Ishikawa (cell line): ENCODE measurements at regions not wholly inside any gene's neighbourhood (a gene's known extent, or its start where the extent isn't known, plus 50 kb on each side); places are given as distances from the start of the nearest gene placed in this dataset.

Experiments used
- CEBPB ChIP-seq: IDR thresholded peaks from 2 replicates; pipeline ENCODE4 v1.6.1; 2012
- CREB1 ChIP-seq: IDR thresholded peaks from 2 replicates; pipeline ENCODE4 v1.6.1; 2012; ENCODE audit warnings: low read depth
- EGR1 ChIP-seq: IDR thresholded peaks from 2 replicates; pipeline ENCODE4 v1.6.1; 2012
- EP300 ChIP-seq: IDR thresholded peaks from 2 replicates; pipeline ENCODE4 v1.6.1; 2012; ENCODE audit warnings: borderline replicate concordance
- FOXM1 ChIP-seq: IDR thresholded peaks from 2 replicates; pipeline ENCODE4 v1.6.1; 2012; ENCODE audit warnings: low read depth, borderline replicate concordance
- MAX ChIP-seq: IDR thresholded peaks from 2 replicates; pipeline ENCODE4 v1.6.1; 2012
- NFIC ChIP-seq: IDR thresholded peaks from 2 replicates; pipeline ENCODE4 v1.6.1; 2012
- RAD21 ChIP-seq: IDR thresholded peaks from 2 replicates; pipeline ENCODE4 v1.6.1; 2012; ENCODE audit warnings: low read depth
- REST ChIP-seq: IDR thresholded peaks from 2 replicates; pipeline ENCODE4 v1.6.1; 2012; ENCODE audit warnings: low read depth, mild to moderate bottlenecking
- TAF1 ChIP-seq: IDR thresholded peaks from 2 replicates; pipeline ENCODE4 v1.6.1; 2012; ENCODE audit warnings: low read depth, mild to moderate bottlenecking
- TCF12 ChIP-seq: IDR thresholded peaks from 2 replicates; pipeline ENCODE4 v1.6.1; 2012; ENCODE audit warnings: low read depth
- TEAD4 ChIP-seq: IDR thresholded peaks from 2 replicates; pipeline ENCODE4 v1.6.1; 2012
- YY1 ChIP-seq: IDR thresholded peaks from 2 replicates; pipeline ENCODE4 v1.6.1; 2012; ENCODE audit warnings: low read depth
- ZBTB7A ChIP-seq: IDR thresholded peaks from 2 replicates; pipeline ENCODE4 v1.6.1; 2012; ENCODE audit warnings: low read depth
- TF ChIP-seq, protein P1 (sequence below): IDR thresholded peaks from 2 replicates; pipeline ENCODE4 v1.6.1; 2012

GRCh38 chr11:23919455-23919854 is 577.4 kb upstream of the LUZP2 start:
- no peak for TF ChIP-seq CREB1
- TF ChIP-seq REST: no peak
- TF ChIP-seq TEAD4: no peak
- TF ChIP-seq, protein P1, sequence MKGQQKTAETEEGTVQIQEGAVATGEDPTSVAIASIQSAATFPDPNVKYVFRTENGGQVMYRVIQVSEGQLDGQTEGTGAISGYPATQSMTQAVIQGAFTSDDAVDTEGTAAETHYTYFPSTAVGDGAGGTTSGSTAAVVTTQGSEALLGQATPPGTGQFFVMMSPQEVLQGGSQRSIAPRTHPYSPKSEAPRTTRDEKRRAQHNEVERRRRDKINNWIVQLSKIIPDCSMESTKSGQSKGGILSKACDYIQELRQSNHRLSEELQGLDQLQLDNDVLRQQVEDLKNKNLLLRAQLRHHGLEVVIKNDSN: no peak
- TF ChIP-seq FOXM1: no peak
- no peak for TF ChIP-seq ZBTB7A
- no peak for TF ChIP-seq NFIC
- TF ChIP-seq CEBPB: no peak
- no peak for TF ChIP-seq TAF1
- no peak for TF ChIP-seq EGR1
- no peak for TF ChIP-seq RAD21
- TF ChIP-seq EP300: no peak
- no peak for TF ChIP-seq TCF12
- TF ChIP-seq MAX: no peak
- no peak for TF ChIP-seq YY1

DNA sequence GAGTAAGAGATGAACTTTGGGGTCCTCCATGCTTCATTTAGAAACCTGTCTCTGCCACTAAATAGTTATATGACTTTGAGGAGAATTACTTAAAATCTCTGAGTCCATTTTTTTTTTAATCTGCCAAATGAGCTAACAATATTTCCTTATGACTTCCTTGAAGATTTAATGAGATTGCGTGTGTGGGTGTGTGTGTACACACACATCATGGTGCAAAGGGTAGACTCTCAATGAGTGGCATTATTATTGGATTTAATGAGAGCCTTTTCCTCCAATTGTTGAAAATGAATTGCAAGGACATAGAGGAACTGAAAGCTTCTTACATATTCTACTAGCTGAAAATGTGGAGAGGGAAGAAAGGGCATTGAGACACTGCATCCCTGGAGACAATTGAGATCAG is 573.5 kb upstream of the LUZP2 start:
- TF ChIP-seq RAD21 (no peak), EP300 (no peak), EGR1 (no peak), TEAD4 (no peak), ZBTB7A (no peak), TAF1 (no peak), FOXM1 (no peak), REST (no peak), YY1 (no peak)
- TF ChIP-seq, protein P1: no peak

DNA sequence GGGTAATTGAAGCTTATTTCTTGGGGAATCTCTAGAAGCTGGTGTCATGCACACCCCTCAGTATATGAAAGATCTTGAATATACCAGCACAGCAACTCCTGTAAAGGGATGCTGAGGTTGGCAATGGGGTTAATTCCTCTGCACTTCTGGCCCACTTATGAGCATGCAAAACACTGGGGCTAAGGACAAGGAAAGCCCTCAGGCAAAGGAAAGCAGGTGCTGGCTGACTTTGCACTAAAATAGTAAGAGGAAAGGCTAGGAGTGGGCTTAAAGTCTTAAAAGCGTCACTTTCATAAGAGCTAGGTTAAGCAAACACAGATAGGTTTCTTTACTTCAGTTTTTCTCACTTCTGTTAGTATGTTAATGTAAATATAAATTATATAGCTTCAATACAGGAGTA is 572.6 kb upstream of the LUZP2 start:
- TF ChIP-seq REST: no peak
- no peak for TF ChIP-seq FOXM1
- no peak for TF ChIP-seq ZBTB7A
- no peak for TF ChIP-seq YY1
- TF ChIP-seq TCF12: no peak
- TF ChIP-seq MAX: no peak
- TF ChIP-seq TAF1: no peak
- TF ChIP-seq, protein P1: no peak
- no peak for TF ChIP-seq EP300
- no peak for TF ChIP-seq TEAD4
- no peak for TF ChIP-seq EGR1
- no peak for TF ChIP-seq CEBPB
- TF ChIP-seq NFIC: no peak
- no peak for TF ChIP-seq CREB1

DNA sequence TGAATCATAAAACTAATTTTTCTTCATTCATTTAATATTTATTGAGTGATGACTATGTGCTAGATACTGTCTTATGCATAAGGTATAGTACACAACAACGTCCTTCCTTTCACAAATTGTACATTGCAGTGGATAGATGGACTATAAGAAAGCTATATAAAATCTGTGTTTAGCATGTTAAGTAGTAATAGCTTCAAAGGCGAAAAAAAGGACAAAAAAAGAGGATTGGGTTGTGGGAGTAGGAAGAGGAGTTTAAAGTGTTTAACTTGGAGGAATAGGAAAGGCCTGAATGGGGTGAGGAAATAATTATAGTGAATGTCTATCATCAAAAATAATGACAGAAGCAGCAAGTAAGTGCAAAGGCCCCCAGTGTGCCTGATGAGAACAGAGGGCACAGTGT is 565.4 kb upstream of the LUZP2 start:
- TF ChIP-seq, protein P1: no peak
- TF ChIP-seq TEAD4 (no peak), CREB1 (no peak)
